NCI-H2107 treated with DMSO at 0.1 percent for 48 hours (cell line): ENCODE measurements at regions not wholly inside any gene's neighbourhood (a gene's known extent, or its start where the extent isn't known, plus 50 kb on each side); places are given as distances from the start of the nearest gene placed in this dataset.
"Not testable (repeated sequence)": the region's sequence is repeated elsewhere in the genome, so short reads cannot be mapped to it uniquely, and the experiment has no call there.

Experiments used
- DNase-seq: peaks from one replicate; lab custom pipeline; 2025; ENCODE audit not compliant: unreplicated experiment; lab: John Stamatoyannopoulos, UW

- DNase-seq = no peak
Measured at GRCh38 chr13:99074693-99075092, 96.8 kb upstream of the DOCK9 start.

DNA sequence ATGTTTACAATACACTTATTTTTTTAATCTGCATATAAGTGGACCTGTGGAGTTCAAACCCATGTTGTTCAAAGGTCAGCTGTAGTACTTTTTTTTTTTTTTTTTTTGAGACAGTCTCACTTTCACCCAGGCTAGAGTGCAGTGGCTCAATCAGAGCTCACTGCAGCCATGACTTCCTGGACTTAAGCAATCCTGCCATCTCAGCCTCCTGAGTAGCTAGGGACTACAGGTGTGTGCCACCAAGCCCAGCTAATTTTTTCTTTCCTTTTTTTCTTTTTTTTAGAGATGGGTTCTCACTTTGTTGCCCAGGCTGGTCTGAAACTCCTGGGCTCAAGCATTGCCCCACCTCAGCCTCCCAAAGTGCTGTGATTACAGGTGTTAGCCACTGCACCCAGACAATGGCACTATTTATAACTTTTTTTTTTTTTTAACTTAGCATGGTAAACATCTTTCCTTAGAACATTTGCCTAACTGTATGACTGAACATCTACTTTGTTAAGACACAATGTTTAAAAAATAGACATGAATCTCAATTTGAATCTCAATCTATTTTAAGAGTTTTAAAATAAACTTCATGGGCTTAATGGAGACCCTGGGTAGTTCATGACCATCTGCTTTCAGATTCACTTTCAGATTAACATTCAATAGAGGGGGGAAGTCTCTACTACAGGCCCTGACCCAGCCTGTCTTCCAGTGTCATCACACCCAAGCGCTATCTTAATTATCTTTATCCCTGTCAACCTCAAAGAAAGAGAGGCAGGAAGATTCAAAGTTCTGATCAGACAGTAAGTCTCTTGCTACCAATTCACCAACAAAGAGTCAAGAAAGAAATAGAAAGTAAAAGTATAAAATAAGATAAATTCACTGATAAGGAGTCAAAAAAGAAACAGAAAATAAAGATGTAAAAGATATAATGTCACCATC, 97.7 kb upstream of the DOCK9 start:
- DNase-seq = no peak

GRCh38 chr13:99078017-99078771, 100.3 kb upstream of the DOCK9 start:
- no peak for DNase-seq

- no peak for DNase-seq
Measured at GRCh38 chr13:99080131-99080530, 102.3 kb upstream of the DOCK9 start.

- peak; percentile 39 for DNase-seq
Measured at GRCh38 chr13:99083981-99084380, 106.1 kb upstream of the DOCK9 start.

- no peak for DNase-seq
Measured at GRCh38 chr13:99085139-99085807, 107.4 kb upstream of the DOCK9 start.

GRCh38 chr13:99085808-99086266, 108.0 kb upstream of the DOCK9 start:
- DNase-seq = no peak

DNA sequence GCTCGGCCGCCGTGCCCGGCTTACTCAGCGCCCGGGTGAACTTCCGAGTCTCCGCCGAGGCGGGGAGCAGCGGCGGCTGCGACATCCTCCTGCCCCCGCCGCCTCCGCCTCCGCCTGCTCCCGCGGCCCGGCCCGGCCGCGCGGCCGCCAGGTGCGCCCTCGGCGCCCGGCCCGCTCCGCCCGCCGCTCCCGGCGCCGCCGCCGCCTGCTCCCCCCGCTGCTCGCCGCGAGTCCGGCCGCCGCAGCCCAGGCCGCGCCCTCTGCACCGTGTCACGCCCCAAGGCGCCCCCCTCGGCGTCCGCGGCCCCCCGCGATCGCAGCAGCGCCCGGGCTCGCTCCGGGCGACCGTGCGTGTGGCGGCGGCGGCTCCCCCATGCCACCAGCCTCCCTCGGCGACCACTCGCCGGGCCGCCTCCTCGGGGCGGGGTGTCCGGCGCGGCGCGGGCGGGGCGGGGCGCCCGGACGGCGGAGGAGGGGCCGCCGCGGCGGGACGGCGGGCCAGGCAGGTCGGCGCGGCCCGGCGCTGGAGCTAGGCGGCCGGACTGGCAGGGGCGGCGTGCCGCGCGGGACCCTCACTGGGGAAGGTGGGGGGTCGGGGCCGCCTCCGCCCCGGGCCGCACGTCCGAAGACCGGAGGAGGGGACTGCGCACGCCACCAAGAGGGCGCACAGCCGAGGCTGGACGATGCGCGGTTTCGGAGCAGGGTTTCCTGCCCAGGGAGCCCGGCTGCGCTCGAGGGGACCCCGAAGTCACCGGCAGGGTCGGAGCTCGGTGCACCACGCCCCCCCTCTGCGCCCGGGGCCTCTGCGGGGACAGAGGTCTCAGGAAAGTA, 108.6 kb upstream of the DOCK9 start:
- no peak for DNase-seq

DNA sequence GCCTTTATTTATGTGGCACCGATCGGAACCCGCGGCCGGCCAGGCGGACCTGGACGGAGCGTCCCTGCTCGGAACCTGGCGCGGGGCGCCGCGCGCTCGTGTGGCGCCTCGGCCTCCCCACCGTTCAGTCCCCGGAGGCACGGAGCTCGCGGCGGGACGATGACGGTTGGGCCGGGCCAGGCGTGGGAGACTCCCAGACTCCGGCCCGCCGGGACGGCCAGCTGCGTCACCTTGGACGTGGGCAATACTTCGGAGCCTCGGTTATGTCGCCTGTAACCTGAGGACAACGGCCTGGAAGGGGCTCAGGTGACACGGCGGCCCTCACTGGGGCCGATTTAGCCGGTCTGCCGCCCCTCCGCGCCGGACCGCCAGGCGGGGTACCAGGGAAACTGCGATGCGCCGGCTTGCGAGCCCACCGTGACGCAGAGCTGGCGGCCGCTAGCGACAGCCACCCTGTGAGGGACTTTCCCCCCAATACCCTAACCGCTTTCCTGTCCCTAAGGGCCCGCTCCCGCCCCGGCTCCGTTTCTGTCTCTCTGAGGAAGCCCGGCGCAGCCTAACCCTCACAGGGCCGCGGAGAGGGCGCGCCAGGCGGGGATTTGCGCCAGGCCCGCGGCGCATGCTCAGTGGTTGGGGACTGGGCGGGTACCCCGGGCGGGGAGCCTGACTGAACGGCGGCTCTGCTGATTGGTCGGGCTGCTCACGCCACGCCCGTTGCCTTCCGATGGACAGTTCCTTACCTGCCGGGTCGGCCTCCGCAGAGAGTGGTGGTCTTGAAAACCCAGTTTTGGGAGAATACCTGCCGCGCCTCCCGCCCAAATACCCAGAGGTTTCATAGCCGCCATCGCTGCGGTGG, 109.5 kb upstream of the DOCK9 start:
- DNase-seq = peak; percentile 75

GRCh38 chr13:99087954-99088491, 110.2 kb upstream of the DOCK9 start:
- DNase-seq = peak; percentile 83

DNA sequence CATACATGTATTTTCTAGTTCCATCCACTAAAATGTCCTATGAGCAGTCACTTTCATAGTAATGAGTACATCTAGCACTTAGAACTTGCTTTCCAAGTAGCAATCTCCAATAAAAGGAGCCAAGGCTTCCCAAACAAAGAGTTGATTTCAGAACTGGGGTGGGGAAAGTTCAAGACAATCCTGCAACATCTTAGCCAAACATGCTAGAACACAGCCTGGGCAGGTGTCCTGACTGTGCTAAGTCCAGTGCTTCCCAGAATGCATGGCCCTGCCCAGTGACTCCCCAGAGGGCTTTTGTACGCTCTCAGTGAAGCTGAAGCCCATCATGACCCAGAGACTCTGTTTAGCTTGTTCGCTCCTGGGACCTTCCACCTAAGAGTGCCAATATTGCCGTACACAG, 106.7 kb upstream of the UBAC2 start:
- DNase-seq = no peak

DNA sequence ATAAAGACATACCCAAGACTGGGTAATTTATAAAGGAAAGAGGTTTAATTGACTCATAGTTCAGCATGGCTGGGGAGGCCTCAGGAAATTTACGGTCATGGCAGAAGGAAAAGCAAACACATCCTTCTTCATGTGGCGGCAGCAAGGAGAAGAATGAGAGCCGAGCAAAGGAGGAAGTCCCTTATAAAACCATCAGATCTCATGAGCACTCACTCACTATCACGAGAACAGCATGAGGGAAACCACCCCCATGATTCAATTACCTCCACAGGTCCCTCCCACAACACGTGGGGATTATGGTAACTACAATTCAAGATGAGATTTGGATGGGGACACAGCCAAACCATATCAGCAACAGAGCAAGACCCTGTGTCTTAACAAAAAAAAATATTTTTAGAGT, 98.8 kb upstream of the UBAC2 start:
- DNase-seq = not testable (repeated sequence)

GRCh38 chr13:99103536-99103935, 97.1 kb upstream of the UBAC2 start:
- DNase-seq = peak; percentile 62

DNA sequence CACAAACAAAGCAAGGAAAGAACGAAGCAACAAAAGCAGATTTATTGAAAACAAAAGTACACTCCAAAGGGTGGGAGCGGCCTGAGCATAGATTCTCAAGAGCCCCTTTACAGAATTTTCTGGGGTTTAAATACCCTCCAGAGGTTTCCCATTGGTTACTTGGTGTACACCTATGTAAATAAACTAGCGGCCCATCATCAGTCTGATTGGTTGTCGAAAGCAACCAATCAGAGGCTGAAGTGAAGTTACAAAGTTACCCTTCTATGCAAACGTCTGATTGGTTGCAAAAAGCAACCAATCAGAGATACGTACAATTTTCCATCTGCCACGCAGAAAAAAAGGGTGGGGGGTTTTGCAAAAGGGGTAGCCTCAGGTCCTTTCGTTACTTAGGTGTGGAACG, 96.3 kb upstream of the UBAC2 start:
- DNase-seq = no peak

GRCh38 chr13:99105160-99105559, 95.5 kb upstream of the UBAC2 start:
- no peak for DNase-seq

GRCh38 chr13:99113351-99113750, 87.3 kb upstream of the UBAC2 start:
- DNase-seq = no peak

GRCh38 chr13:99118179-99118578, 82.5 kb upstream of the UBAC2 start:
- no peak for DNase-seq

- DNase-seq = no peak
Measured at GRCh38 chr13:99119656-99120055, 81.0 kb upstream of the UBAC2 start.

DNA sequence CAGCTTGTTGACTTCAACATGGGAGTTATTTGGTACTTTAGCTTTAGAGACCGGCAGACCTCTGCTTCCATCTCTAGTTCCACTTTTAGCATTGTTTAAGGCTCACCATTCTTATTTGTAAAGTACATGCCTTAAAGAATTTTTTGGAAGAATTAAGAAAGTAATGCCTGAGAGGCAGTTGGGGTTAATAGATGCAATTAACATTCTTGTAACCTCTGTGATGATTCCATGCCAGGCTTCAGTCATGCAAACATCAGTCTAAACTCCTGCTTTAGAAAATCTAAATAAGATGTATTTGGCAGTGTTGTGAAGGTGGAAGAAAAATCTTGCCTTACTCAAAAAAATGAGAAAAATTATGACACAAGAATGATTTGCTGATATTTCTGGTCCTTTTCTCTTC, 79.9 kb upstream of the UBAC2 start:
- DNase-seq = no peak
